HL-60/S4 (cell line): ENCODE measurements at regions not wholly inside any gene's neighbourhood (a gene's known extent, or its start where the extent isn't known, plus 50 kb on each side); places are given as distances from the start of the nearest gene placed in this dataset.

Experiments used
- in situ Hi-C: fragments of 300-500 bp; cut with MboI; formaldehyde crosslinking; loops from 2 replicates; pipeline ENCODE4 v1.14.3; 2022; ENCODE audit warnings: low sequenced_read_pairs

GRCh38 chr16:10232757-10233156 is 50.5 kb upstream of the GRIN2A start:
- in situ Hi-C loops = no loop called here

- in situ Hi-C loops = no loop called here
These were observed 57.4 kb upstream of the GRIN2A start for GRCh38 chr16:10239640-10240039.

- in situ Hi-C loops = no loop called here
These were observed 58.8 kb upstream of the GRIN2A start for GRCh38 chr16:10240854-10241613.

GRCh38 chr16:10242097-10242496 is 59.9 kb upstream of the GRIN2A start:
- in situ Hi-C loops = no loop called here

- in situ Hi-C loops = no loop called here
These were observed 60.7 kb upstream of the GRIN2A start for GRCh38 chr16:10242916-10243315.

GRCh38 chr16:10245002-10245401 is 62.8 kb upstream of the GRIN2A start:
- in situ Hi-C loops = no loop called here

GRCh38 chr16:10250137-10250828 is 68.1 kb upstream of the GRIN2A start:
- in situ Hi-C loops = loop anchor here (10.0 to 25.0 kb wide), 2 partner anchors 265 to 487 kb away; partner anchors contain the start of gene NUBP1

GRCh38 chr16:10252155-10252554 is 69.9 kb upstream of the GRIN2A start:
- in situ Hi-C loops = loop anchor here (10.0 to 25.0 kb wide), 2 partner anchors 263 to 485 kb away; partner anchors contain the start of gene NUBP1

GRCh38 chr16:10253409-10253808 is 71.2 kb upstream of the GRIN2A start:
- in situ Hi-C loops = loop anchor here (10.0 to 25.0 kb wide), 2 partner anchors 261 to 484 kb away; partner anchors contain the start of gene NUBP1

- in situ Hi-C loops = loop anchor here (10.0 to 25.0 kb wide), 2 partner anchors 259 to 482 kb away; partner anchors contain the start of gene NUBP1
These were observed 73.5 kb upstream of the GRIN2A start for GRCh38 chr16:10255728-10256127.

GRCh38 chr16:10256784-10257641 is 74.8 kb upstream of the GRIN2A start:
- in situ Hi-C loops = loop anchor here (10.0 to 25.0 kb wide), 2 partner anchors 258 to 480 kb away; partner anchors contain the start of gene NUBP1

GRCh38 chr16:10257642-10258251 is 75.5 kb upstream of the GRIN2A start:
- in situ Hi-C loops = loop anchor here (10.0 to 25.0 kb wide), 2 partner anchors 257 to 480 kb away; partner anchors contain the start of gene NUBP1

GRCh38 chr16:10258930-10259603 is 76.8 kb upstream of the GRIN2A start:
- in situ Hi-C loops = loop anchor here (10.0 to 25.0 kb wide), 2 partner anchors 256 to 478 kb away; partner anchors contain the start of gene NUBP1

- in situ Hi-C loops = loop anchor here (25.0 kb wide), 1 partner anchor 476 kb away; the partner anchor contains the start of gene NUBP1
These were observed 78.8 kb upstream of the GRIN2A start for GRCh38 chr16:10261077-10261476.

- in situ Hi-C loops = loop anchor here (25.0 kb wide), 1 partner anchor 476 kb away; the partner anchor contains the start of gene NUBP1
These were observed 79.3 kb upstream of the GRIN2A start for GRCh38 chr16:10261526-10261925.

- in situ Hi-C loops = loop anchor here (25.0 kb wide), 1 partner anchor 475 kb away; the partner anchor contains the start of gene NUBP1
These were observed 80.3 kb upstream of the GRIN2A start for GRCh38 chr16:10262377-10263132.

- in situ Hi-C loops = loop anchor here (25.0 kb wide), 1 partner anchor 471 kb away; the partner anchor contains the start of gene NUBP1
These were observed 83.8 kb upstream of the GRIN2A start for GRCh38 chr16:10265770-10266615.

GRCh38 chr16:10266809-10267208 is 84.6 kb upstream of the GRIN2A start:
- in situ Hi-C loops = loop anchor here (25.0 kb wide), 1 partner anchor 470 kb away; the partner anchor contains the start of gene NUBP1
